ENCODE measurements at regions not wholly inside any gene's neighbourhood (a gene's known extent, or its start where the extent isn't known, plus 50 kb on each side); places are given as distances from the start of the nearest gene placed in this dataset.

DNA sequence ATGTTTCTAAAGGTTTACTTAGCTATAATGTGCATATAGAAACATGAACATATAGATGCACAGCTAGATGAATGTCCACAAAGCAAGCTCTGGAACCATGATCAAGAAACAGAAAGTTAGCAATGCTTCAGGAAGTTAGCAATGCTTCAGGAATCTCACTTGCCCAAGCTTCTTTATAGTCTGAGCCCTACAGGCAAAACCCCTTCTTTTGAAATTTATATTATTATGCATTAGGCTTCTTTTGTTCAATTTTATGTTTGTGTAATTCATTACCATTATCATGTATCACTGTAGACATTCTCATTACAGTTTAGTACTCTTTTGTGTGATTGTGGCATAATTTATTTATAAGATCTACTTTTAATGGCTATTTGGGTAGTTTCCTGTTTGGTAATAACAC lies 286.4 kb upstream of the BCHE start:
- TF ChIP-seq, protein P1, sequence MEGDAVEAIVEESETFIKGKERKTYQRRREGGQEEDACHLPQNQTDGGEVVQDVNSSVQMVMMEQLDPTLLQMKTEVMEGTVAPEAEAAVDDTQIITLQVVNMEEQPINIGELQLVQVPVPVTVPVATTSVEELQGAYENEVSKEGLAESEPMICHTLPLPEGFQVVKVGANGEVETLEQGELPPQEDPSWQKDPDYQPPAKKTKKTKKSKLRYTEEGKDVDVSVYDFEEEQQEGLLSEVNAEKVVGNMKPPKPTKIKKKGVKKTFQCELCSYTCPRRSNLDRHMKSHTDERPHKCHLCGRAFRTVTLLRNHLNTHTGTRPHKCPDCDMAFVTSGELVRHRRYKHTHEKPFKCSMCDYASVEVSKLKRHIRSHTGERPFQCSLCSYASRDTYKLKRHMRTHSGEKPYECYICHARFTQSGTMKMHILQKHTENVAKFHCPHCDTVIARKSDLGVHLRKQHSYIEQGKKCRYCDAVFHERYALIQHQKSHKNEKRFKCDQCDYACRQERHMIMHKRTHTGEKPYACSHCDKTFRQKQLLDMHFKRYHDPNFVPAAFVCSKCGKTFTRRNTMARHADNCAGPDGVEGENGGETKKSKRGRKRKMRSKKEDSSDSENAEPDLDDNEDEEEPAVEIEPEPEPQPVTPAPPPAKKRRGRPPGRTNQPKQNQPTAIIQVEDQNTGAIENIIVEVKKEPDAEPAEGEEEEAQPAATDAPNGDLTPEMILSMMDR (IDR thresholded peaks at IDR 0.05) = no peak
- no peak for TF ChIP-seq HMGXB4 (CRISPR knock-in tag; IDR thresholded peaks at IDR 0.05; ENCODE audit: borderline replicate concordance)
- no peak for TF ChIP-seq USF2 (IDR thresholded peaks at IDR 0.05)
- no peak for TF ChIP-seq EHF (CRISPR knock-in tag; IDR thresholded peaks at IDR 0.05)
- no peak for TF ChIP-seq NPAS2 (CRISPR knock-in tag; IDR thresholded peaks at IDR 0.05; ENCODE audit: borderline replicate concordance)
- TF ChIP-seq NR3C1 (IDR thresholded peaks at IDR 0.05) = no peak
- TF ChIP-seq KDM1A (IDR thresholded peaks at IDR 0.05; ENCODE audit: low read depth) = no peak
- no peak for TF ChIP-seq JUNB (IDR thresholded peaks at IDR 0.05)
- TF ChIP-seq, protein P2, sequence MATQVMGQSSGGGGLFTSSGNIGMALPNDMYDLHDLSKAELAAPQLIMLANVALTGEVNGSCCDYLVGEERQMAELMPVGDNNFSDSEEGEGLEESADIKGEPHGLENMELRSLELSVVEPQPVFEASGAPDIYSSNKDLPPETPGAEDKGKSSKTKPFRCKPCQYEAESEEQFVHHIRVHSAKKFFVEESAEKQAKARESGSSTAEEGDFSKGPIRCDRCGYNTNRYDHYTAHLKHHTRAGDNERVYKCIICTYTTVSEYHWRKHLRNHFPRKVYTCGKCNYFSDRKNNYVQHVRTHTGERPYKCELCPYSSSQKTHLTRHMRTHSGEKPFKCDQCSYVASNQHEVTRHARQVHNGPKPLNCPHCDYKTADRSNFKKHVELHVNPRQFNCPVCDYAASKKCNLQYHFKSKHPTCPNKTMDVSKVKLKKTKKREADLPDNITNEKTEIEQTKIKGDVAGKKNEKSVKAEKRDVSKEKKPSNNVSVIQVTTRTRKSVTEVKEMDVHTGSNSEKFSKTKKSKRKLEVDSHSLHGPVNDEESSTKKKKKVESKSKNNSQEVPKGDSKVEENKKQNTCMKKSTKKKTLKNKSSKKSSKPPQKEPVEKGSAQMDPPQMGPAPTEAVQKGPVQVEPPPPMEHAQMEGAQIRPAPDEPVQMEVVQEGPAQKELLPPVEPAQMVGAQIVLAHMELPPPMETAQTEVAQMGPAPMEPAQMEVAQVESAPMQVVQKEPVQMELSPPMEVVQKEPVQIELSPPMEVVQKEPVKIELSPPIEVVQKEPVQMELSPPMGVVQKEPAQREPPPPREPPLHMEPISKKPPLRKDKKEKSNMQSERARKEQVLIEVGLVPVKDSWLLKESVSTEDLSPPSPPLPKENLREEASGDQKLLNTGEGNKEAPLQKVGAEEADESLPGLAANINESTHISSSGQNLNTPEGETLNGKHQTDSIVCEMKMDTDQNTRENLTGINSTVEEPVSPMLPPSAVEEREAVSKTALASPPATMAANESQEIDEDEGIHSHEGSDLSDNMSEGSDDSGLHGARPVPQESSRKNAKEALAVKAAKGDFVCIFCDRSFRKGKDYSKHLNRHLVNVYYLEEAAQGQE (IDR thresholded peaks at IDR 0.05) = no peak
- no peak for TF ChIP-seq RFX5 (IDR thresholded peaks at IDR 0.05)
- no peak for TF ChIP-seq RAD21 (conservative IDR thresholded peaks at IDR 0.05 in 1 of 2, IDR thresholded peaks at IDR 0.05 in 1 of 2)
- no peak for TF ChIP-seq ESRRA (IDR thresholded peaks at IDR 0.05; ENCODE audit: borderline replicate concordance, low read length)
